ENCODE measurements at regions not wholly inside any gene's neighbourhood (a gene's known extent, or its start where the extent isn't known, plus 50 kb on each side); places are given as distances from the start of the nearest gene placed in this dataset.

- no peak for TF ChIP-seq CTCF (IDR thresholded peaks at IDR 0.05; ENCODE audit: borderline replicate concordance, extremely low read depth, insufficient read depth)
- FAIRE-seq (no peak), DNase-seq (no peak)
- Histone ChIP-seq H3K27me3 (ENCODE audit: control insufficient read depth, insufficient read depth, low read length) (no peaks in the 10 kb centered on the region), H3K9me3 (ENCODE audit: control insufficient read depth in 2 of 3, insufficient read depth in 1 of 3, low read length in 3 of 3) (no peaks in the 10 kb centered on the region), H3K36me3 (ENCODE audit: control insufficient read depth in 2 of 3, insufficient read depth in 3 of 3, low read length in 3 of 3) (no peaks in the 10 kb centered on the region), H3K27ac (ENCODE audit: low read depth in 2 of 2, low read length in 2 of 2) (no peak overlapping the region), H3K4me1 (ENCODE audit: control insufficient read depth in 2 of 3, insufficient read depth in 2 of 3, low read depth in 1 of 3, low read length in 3 of 3) (peaks cover 0 to 4% (median 0%) of the 10 kb centered on the region in 3 donors), H3K4me3 (ENCODE audit: low read length in 3 of 3) (no peak overlapping the region), H3K9ac (ENCODE audit: low read length in 3 of 3) (no peak overlapping the region)
- intact Hi-C loops (cut with DNase I): no loop called here
These were observed 129.7 kb downstream of the IRS1 start for GRCh38 chr2:226669905-226670304.

GRCh38 chr2:226669249-226669648 is 130.4 kb downstream of the IRS1 start:
- DNase-seq (no peak), FAIRE-seq (no peak)
- Histone ChIP-seq H3K4me3 (ENCODE audit: low read length in 3 of 3) (no peak overlapping the region), H3K27me3 (ENCODE audit: control insufficient read depth, insufficient read depth, low read length) (no peaks in the 10 kb centered on the region), H3K27ac (ENCODE audit: low read depth in 2 of 2, low read length in 2 of 2) (no peak overlapping the region), H3K36me3 (ENCODE audit: control insufficient read depth in 2 of 3, insufficient read depth in 3 of 3, low read length in 3 of 3) (no peaks in the 10 kb centered on the region), H3K9ac (ENCODE audit: low read length in 3 of 3) (no peak overlapping the region), H3K4me1 (ENCODE audit: control insufficient read depth in 2 of 3, insufficient read depth in 2 of 3, low read depth in 1 of 3, low read length in 3 of 3) (peaks cover 0 to 4% (median 2%) of the 10 kb centered on the region in 3 donors), H3K9me3 (ENCODE audit: control insufficient read depth in 2 of 3, insufficient read depth in 1 of 3, low read length in 3 of 3) (no peaks in the 10 kb centered on the region)
- intact Hi-C loops (cut with DNase I): no loop called here
- TF ChIP-seq CTCF (IDR thresholded peaks at IDR 0.05; ENCODE audit: borderline replicate concordance, extremely low read depth, insufficient read depth): no peak

- Histone ChIP-seq H3K9me3 (ENCODE audit: control insufficient read depth in 2 of 3, insufficient read depth in 1 of 3, low read length in 3 of 3) (no peaks in the 10 kb centered on the region), H3K27ac (ENCODE audit: low read depth in 2 of 2, low read length in 2 of 2) (no peak overlapping the region), H3K27me3 (ENCODE audit: control insufficient read depth, insufficient read depth, low read length) (no peaks in the 10 kb centered on the region), H3K36me3 (ENCODE audit: control insufficient read depth in 2 of 3, insufficient read depth in 3 of 3, low read length in 3 of 3) (no peaks in the 10 kb centered on the region), H3K4me3 (ENCODE audit: low read length in 3 of 3) (no peak overlapping the region), H3K9ac (ENCODE audit: low read length in 3 of 3) (no peak overlapping the region), H3K4me1 (ENCODE audit: control insufficient read depth in 2 of 3, insufficient read depth in 2 of 3, low read depth in 1 of 3, low read length in 3 of 3) (peaks cover 0 to 5% (median 4%) of the 10 kb centered on the region in 3 donors)
- DNase-seq (no peak), FAIRE-seq (no peak)
- intact Hi-C loops (cut with DNase I): no loop called here
- TF ChIP-seq CTCF (IDR thresholded peaks at IDR 0.05; ENCODE audit: borderline replicate concordance, extremely low read depth, insufficient read depth): no peak
These were observed 131.9 kb downstream of the IRS1 start for GRCh38 chr2:226667736-226668135.

- TF ChIP-seq CTCF (IDR thresholded peaks at IDR 0.05; ENCODE audit: borderline replicate concordance, extremely low read depth, insufficient read depth): no peak
- intact Hi-C loops (cut with DNase I): no loop called here
- no peaks in the 10 kb centered on the region for H3K27me3 ChIP-seq (ENCODE audit: control insufficient read depth, insufficient read depth, low read length)
- FAIRE-seq (no peak), DNase-seq (no peak)
- no peaks in the 10 kb centered on the region for H3K9me3 ChIP-seq (ENCODE audit: control insufficient read depth in 2 of 3, insufficient read depth in 1 of 3, low read length in 3 of 3)
- no peak overlapping the region for H3K27ac ChIP-seq (ENCODE audit: low read depth in 2 of 2, low read length in 2 of 2)
- H3K4me1 ChIP-seq (ENCODE audit: control insufficient read depth in 2 of 3, insufficient read depth in 2 of 3, low read depth in 1 of 3, low read length in 3 of 3): peaks cover 0 to 8% (median 8%) of the 10 kb centered on the region in 3 donors
- no peaks in the 10 kb centered on the region for H3K36me3 ChIP-seq (ENCODE audit: control insufficient read depth in 2 of 3, insufficient read depth in 3 of 3, low read length in 3 of 3)
- no peak overlapping the region for H3K9ac ChIP-seq (ENCODE audit: low read length in 3 of 3)
- H3K4me3 ChIP-seq (ENCODE audit: low read length in 3 of 3): no peak overlapping the region
These were observed 134.3 kb downstream of the IRS1 start for GRCh38 chr2:226665306-226665831.
